ENCODE measurements at regions not wholly inside any gene's neighbourhood (a gene's known extent, or its start where the extent isn't known, plus 50 kb on each side); places are given as distances from the start of the nearest gene placed in this dataset.

- Histone ChIP-seq H3K9me2 (replicated peaks; ENCODE audit: insufficient read depth, low read length) (no peaks in the 10 kb centered on the region), H3K36me3 (ENCODE audit: low read length) (no peaks in the 10 kb centered on the region), H2AFZ (ENCODE audit: low read depth, low read length, severe bottlenecking) (no peak overlapping the region), H3K27me3 (ENCODE audit: low read length) (no peaks in the 10 kb centered on the region), H3K4me3 (ENCODE audit: insufficient read depth, low read length, poor library complexity, severe bottlenecking) (no peak overlapping the region), H4K20me1 (ENCODE audit: low read depth, low read length) (no peaks in the 10 kb centered on the region), H3K27ac (ENCODE audit: low read depth, low read length) (no peak overlapping the region), H3F3A (ENCODE audit: insufficient read depth) (no peaks in the 10 kb centered on the region), H3K4me2 (ENCODE audit: low read depth, low read length, poor library complexity, severe bottlenecking) (no peak overlapping the region), H3K79me2 (ENCODE audit: insufficient read depth, low read length) (no peaks in the 10 kb centered on the region), H3K9me3 (ENCODE audit: insufficient read depth, low read length) (no peaks in the 10 kb centered on the region), H3K9ac (ENCODE audit: low read length) (no peak overlapping the region)
- TF ChIP-seq CTCF (IDR thresholded peaks at IDR 0.05; ENCODE audit: insufficient read depth, low read length, poor library complexity, severe bottlenecking) (no peak), EZH2phosphoT487 (conservative IDR thresholded peaks at IDR 0.05; ENCODE audit: low read length) (no peak)
Observed at GRCh38 chr9:18338042-18338441, 135.9 kb upstream of the ADAMTSL1 start.

GRCh38 chr9:18343784-18344183 lies 130.2 kb upstream of the ADAMTSL1 start:
- Histone ChIP-seq H4K20me1 (ENCODE audit: low read depth, low read length) (no peaks in the 10 kb centered on the region), H2AFZ (ENCODE audit: low read depth, low read length, severe bottlenecking) (no peak overlapping the region), H3K9ac (ENCODE audit: low read length) (no peak overlapping the region), H3K27me3 (ENCODE audit: low read length) (peaks cover 3% of the 10 kb centered on the region; the same call in 1 of the 2 replicates), H3K36me3 (ENCODE audit: low read length) (no peaks in the 10 kb centered on the region), H3K9me3 (ENCODE audit: insufficient read depth, low read length) (no peaks in the 10 kb centered on the region), H3K4me2 (ENCODE audit: low read depth, low read length, poor library complexity, severe bottlenecking) (no peak overlapping the region), H3K79me2 (ENCODE audit: insufficient read depth, low read length) (no peaks in the 10 kb centered on the region), H3K27ac (ENCODE audit: low read depth, low read length) (no peak overlapping the region), H3K4me3 (ENCODE audit: insufficient read depth, low read length, poor library complexity, severe bottlenecking) (no peak overlapping the region), H3F3A (ENCODE audit: insufficient read depth) (no peaks in the 10 kb centered on the region), H3K9me2 (replicated peaks; ENCODE audit: insufficient read depth, low read length) (no peaks in the 10 kb centered on the region)
- TF ChIP-seq CTCF (IDR thresholded peaks at IDR 0.05; ENCODE audit: insufficient read depth, low read length, poor library complexity, severe bottlenecking) (no peak), EZH2phosphoT487 (conservative IDR thresholded peaks at IDR 0.05; ENCODE audit: low read length) (no peak)

- Histone ChIP-seq H3K27ac (ENCODE audit: low read depth, low read length) (no peak overlapping the region), H3K9ac (ENCODE audit: low read length) (no peak overlapping the region), H3K9me3 (ENCODE audit: insufficient read depth, low read length) (no peaks in the 10 kb centered on the region), H3K4me3 (ENCODE audit: insufficient read depth, low read length, poor library complexity, severe bottlenecking) (no peak overlapping the region), H3K27me3 (ENCODE audit: low read length) (peaks cover 3% of the 10 kb centered on the region; the same call in 1 of the 2 replicates), H3K4me2 (ENCODE audit: low read depth, low read length, poor library complexity, severe bottlenecking) (no peak overlapping the region), H3F3A (ENCODE audit: insufficient read depth) (no peaks in the 10 kb centered on the region), H3K79me2 (ENCODE audit: insufficient read depth, low read length) (no peaks in the 10 kb centered on the region), H3K36me3 (ENCODE audit: low read length) (no peaks in the 10 kb centered on the region), H2AFZ (ENCODE audit: low read depth, low read length, severe bottlenecking) (no peak overlapping the region), H4K20me1 (ENCODE audit: low read depth, low read length) (no peaks in the 10 kb centered on the region), H3K9me2 (replicated peaks; ENCODE audit: insufficient read depth, low read length) (no peaks in the 10 kb centered on the region)
- TF ChIP-seq CTCF (IDR thresholded peaks at IDR 0.05; ENCODE audit: insufficient read depth, low read length, poor library complexity, severe bottlenecking) (no peak), EZH2phosphoT487 (conservative IDR thresholded peaks at IDR 0.05; ENCODE audit: low read length) (no peak)
Observed at GRCh38 chr9:18346745-18347144, 127.2 kb upstream of the ADAMTSL1 start.

Measured in SU-DHL-6 (cell line).